ENCODE measurements at regions not wholly inside any gene's neighbourhood (a gene's known extent, or its start where the extent isn't known, plus 50 kb on each side); places are given as distances from the start of the nearest gene placed in this dataset.

DNA sequence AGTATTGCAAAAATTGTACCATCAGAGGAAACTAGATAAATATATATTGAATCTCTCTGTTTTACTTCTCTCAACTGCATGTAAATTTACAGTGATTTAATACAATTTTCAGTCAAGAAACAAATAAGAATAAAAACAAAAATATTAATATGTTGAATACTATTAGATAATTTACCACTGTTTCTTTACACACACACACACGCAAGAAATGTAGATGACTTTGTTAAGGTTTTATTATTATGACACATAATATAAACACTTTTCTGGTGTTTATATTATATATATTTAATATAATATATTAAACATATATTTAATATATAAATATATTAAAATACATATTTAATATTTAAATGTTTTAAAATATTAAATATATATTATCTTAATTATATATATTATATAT, 814.3 kb upstream of the CDH10 start:
- no peak for TF ChIP-seq NR3C1 (IDR thresholded peaks at IDR 0.05)
- TF ChIP-seq EP300 (IDR thresholded peaks at IDR 0.05), result no peak
- TF ChIP-seq CTCF (IDR thresholded peaks at IDR 0.05), result no peak
- TF ChIP-seq, protein P1, sequence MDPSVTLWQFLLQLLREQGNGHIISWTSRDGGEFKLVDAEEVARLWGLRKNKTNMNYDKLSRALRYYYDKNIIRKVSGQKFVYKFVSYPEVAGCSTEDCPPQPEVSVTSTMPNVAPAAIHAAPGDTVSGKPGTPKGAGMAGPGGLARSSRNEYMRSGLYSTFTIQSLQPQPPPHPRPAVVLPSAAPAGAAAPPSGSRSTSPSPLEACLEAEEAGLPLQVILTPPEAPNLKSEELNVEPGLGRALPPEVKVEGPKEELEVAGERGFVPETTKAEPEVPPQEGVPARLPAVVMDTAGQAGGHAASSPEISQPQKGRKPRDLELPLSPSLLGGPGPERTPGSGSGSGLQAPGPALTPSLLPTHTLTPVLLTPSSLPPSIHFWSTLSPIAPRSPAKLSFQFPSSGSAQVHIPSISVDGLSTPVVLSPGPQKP (IDR thresholded peaks at IDR 0.05; ENCODE audit: low read depth, low read length), result no peak
